Keratinocyte (primary cell): ENCODE measurements at regions not wholly inside any gene's neighbourhood (a gene's known extent, or its start where the extent isn't known, plus 50 kb on each side); places are given as distances from the start of the nearest gene placed in this dataset.

Source experiments
- DNase-seq: peaks from one replicate; pipeline ENCODE4 v3.0.0-alpha.2; 2011; ENCODE audit warnings: low read depth, missing footprints, low spot score
- FAIRE-seq: peaks from 2 replicates; lab custom pipeline; 2011; peaks lifted over from hg19 to GRCh38; lab: Jason Lieb, UNC
- H2AFZ ChIP-seq: 2 replicates; pipeline ENCODE4 v1.6.0; 2012; ENCODE audit warnings: low read length, control low read depth, inconsistent platforms; ENCODE audit not compliant: control insufficient read depth
- H3K27ac ChIP-seq: 2 replicates; pipeline ENCODE4 v1.5.1; 2011; ENCODE audit warnings: low read length; ENCODE audit not compliant: control insufficient read depth, insufficient read depth
- H3K27me3 ChIP-seq: 3 replicates; pipeline ENCODE4 v1.6.0; 2011; ENCODE audit warnings: low read length; ENCODE audit not compliant: control insufficient read depth, insufficient read depth; ENCODE audit errors: extremely low read depth
- H3K36me3 ChIP-seq, 2 experiments: 2 replicates in 1 of 2; 3 replicates in 1 of 2; pipeline ENCODE4 v1.5.1; 2011; ENCODE audit warnings: low read length in 2 of 2, mild to moderate bottlenecking in 1 of 2; ENCODE audit not compliant: control insufficient read depth in 2 of 2, insufficient read depth in 2 of 2; ENCODE audit errors: extremely low read depth in 1 of 2
- H3K4me1 ChIP-seq: 3 replicates; pipeline ENCODE4 v1.5.1; 2011; ENCODE audit warnings: low read length; ENCODE audit not compliant: control insufficient read depth, insufficient read depth; ENCODE audit errors: extremely low read depth
- H3K4me2 ChIP-seq: 3 replicates; pipeline ENCODE4 v1.6.0; 2011; ENCODE audit warnings: low read depth, low read length; ENCODE audit not compliant: control insufficient read depth, insufficient read depth; ENCODE audit errors: extremely low read depth
- H3K4me3 ChIP-seq, 3 experiments: fragments of 200-600 bp in 1 of 3; sonication (generic) in 1 of 3; 2 replicates in 2 of 3; 3 replicates in 1 of 3; pipeline ENCODE4 v1.5.1; 2011 to 2016; ENCODE audit warnings: low read length in 3 of 3, mild to moderate bottlenecking in 3 of 3, control low read depth in 2 of 3, inconsistent platforms in 1 of 3, low read depth in 1 of 3, mixed read lengths in 1 of 3, mixed run types in 1 of 3, moderate library complexity in 1 of 3; ENCODE audit not compliant: control insufficient read depth in 2 of 3, insufficient read depth in 2 of 3; ENCODE audit errors: extremely low read depth in 1 of 3
- H3K79me2 ChIP-seq: 2 replicates; pipeline ENCODE4 v1.6.0; 2012; ENCODE audit warnings: low read length; ENCODE audit not compliant: control insufficient read depth, insufficient read depth
- H3K9ac ChIP-seq: 3 replicates; pipeline ENCODE4 v1.6.0; 2011; ENCODE audit warnings: low read length; ENCODE audit not compliant: control insufficient read depth, insufficient read depth; ENCODE audit errors: extremely low read depth
- H3K9me1 ChIP-seq: 3 replicates; pipeline ENCODE4 v1.6.0; 2011; ENCODE audit warnings: low read length; ENCODE audit not compliant: control insufficient read depth, insufficient read depth; ENCODE audit errors: extremely low read depth
- H3K9me3 ChIP-seq: 2 replicates; pipeline ENCODE4 v1.5.1; 2012; ENCODE audit warnings: low read depth, low read length; ENCODE audit not compliant: control insufficient read depth
- H4K20me1 ChIP-seq: 3 replicates; pipeline ENCODE4 v1.6.0; 2011; ENCODE audit warnings: low read length; ENCODE audit not compliant: control insufficient read depth, insufficient read depth; ENCODE audit errors: extremely low read depth
- CTCF ChIP-seq, 3 experiments: IDR thresholded peaks in 1 of 3; conservative IDR thresholded peaks in 1 of 3; optimal IDR thresholded peaks in 1 of 3; 2 replicates in 2 of 3; 3 replicates in 1 of 3; pipeline versions ENCODE3 to v1.5.1; 2011; ENCODE audit warnings: low read length in 3 of 3, mild to moderate bottlenecking in 3 of 3, moderate library complexity in 2 of 3, control low read depth in 1 of 3, inconsistent platforms in 1 of 3; ENCODE audit not compliant: insufficient read depth in 2 of 3; ENCODE audit errors: extremely low read depth in 1 of 3
- EZH2 ChIP-seq: IDR thresholded peaks from one replicate; pipeline ENCODE4 v1.6.1; 2012; ENCODE audit warnings: inconsistent platforms, mild to moderate bottlenecking, low read length, moderate library complexity
- dilution Hi-C: fragments of 300-500 bp; cut with MboI; formaldehyde crosslinking; loops from one replicate; pipeline ENCODE4 v1.7.0; 2020; ENCODE audit warnings: low sequenced_read_pairs; ENCODE audit not compliant: extremely low pct_ligation_motif_present

- Histone ChIP-seq H3K4me3 (no peak overlapping the region), H3K4me2 (no peak overlapping the region), H2AFZ (no peak overlapping the region), H3K9me3 (no peaks in the 10 kb centered on the region), H3K9me1 (no peaks in the 10 kb centered on the region), H3K4me1 (no peaks in the 10 kb centered on the region), H3K27me3 (no peaks in the 10 kb centered on the region), H3K9ac (no peak overlapping the region), H3K36me3 (no peaks in the 10 kb centered on the region), H3K79me2 (no peaks in the 10 kb centered on the region), H4K20me1 (no peaks in the 10 kb centered on the region), H3K27ac (no peak overlapping the region)
- dilution Hi-C loops: no loop called here
- TF ChIP-seq EZH2 (no peak), CTCF (optimal IDR thresholded peaks at IDR 0.05 in 1 of 3, IDR thresholded peaks at IDR 0.05 in 1 of 3, conservative IDR thresholded peaks at IDR 0.05 in 1 of 3; ENCODE audit: extremely low read depth in 1 of 3, insufficient read depth in 2 of 3, low read length in 3 of 3) (no peak)
- FAIRE-seq: no peak
- no peak for DNase-seq
Observed at GRCh38 chr10:3258394-3258793, 85.8 kb upstream of the PITRM1 start.

- H3K79me2 ChIP-seq: no peaks in the 10 kb centered on the region
- no peak overlapping the region for H3K4me3 ChIP-seq
- dilution Hi-C loops: no loop called here
- no peak overlapping the region for H3K9ac ChIP-seq
- TF ChIP-seq CTCF (optimal IDR thresholded peaks at IDR 0.05 in 1 of 3, IDR thresholded peaks at IDR 0.05 in 1 of 3, conservative IDR thresholded peaks at IDR 0.05 in 1 of 3; ENCODE audit: extremely low read depth in 1 of 3, insufficient read depth in 2 of 3, low read length in 3 of 3): no peak
- TF ChIP-seq EZH2: no peak
- H3K4me2 ChIP-seq: no peak overlapping the region
- H4K20me1 ChIP-seq: no peaks in the 10 kb centered on the region
- no peaks in the 10 kb centered on the region for H3K9me1 ChIP-seq
- no peaks in the 10 kb centered on the region for H3K9me3 ChIP-seq
- H3K4me1 ChIP-seq: no peaks in the 10 kb centered on the region
- no peak overlapping the region for H3K27ac ChIP-seq
- no peak for DNase-seq
- no peak overlapping the region for H2AFZ ChIP-seq
- no peaks in the 10 kb centered on the region for H3K36me3 ChIP-seq
- no peak for FAIRE-seq
- H3K27me3 ChIP-seq: peaks cover 4% of the 10 kb centered on the region
Observed at GRCh38 chr10:3255616-3256015, 83.0 kb upstream of the PITRM1 start.
